Upper lobe of left lung (tissue), 4 donors: ENCODE measurements at regions not wholly inside any gene's neighbourhood (a gene's known extent, or its start where the extent isn't known, plus 50 kb on each side); places are given as distances from the start of the nearest gene placed in this dataset.

ENCODE experiments used
- CTCF ChIP-seq, 6 experiments: fragments of 450-650 bp in 4 of 6; fragments of 200-600 bp in 2 of 6; sonication (generic) in 2 of 6; IDR thresholded peaks; one replicate each; pipeline ENCODE4 v1.5.1; 2016 to 2019; ENCODE audit warnings: antibody characterized with exemption in 6 of 6
- EP300 ChIP-seq, 4 donors: sonication (generic); formaldehyde crosslinking; IDR thresholded peaks; one replicate each; pipeline ENCODE4 v1.5.1; 2017; ENCODE audit warnings: antibody characterized with exemption in 4 of 4, control low read depth in 2 of 4
- POLR2A ChIP-seq, 4 donors: fragments of 450-650 bp; IDR thresholded peaks; one replicate each; pipeline ENCODE4 v1.5.1; 2016 to 2017; ENCODE audit warnings: antibody characterized with exemption in 4 of 4, mild to moderate bottlenecking in 2 of 4
- POLR2AphosphoS5 ChIP-seq, 2 donors: sonication (generic); formaldehyde crosslinking; IDR thresholded peaks; one replicate each; pipeline ENCODE4 v1.5.1; 2017; ENCODE audit warnings: antibody characterized with exemption in 2 of 2

- TF ChIP-seq CTCF (IDR thresholded peaks at IDR 0.05) (no peak), POLR2A (IDR thresholded peaks at IDR 0.05) (no peak), POLR2AphosphoS5 (IDR thresholded peaks at IDR 0.05) (no peak), EP300 (IDR thresholded peaks at IDR 0.05) (no peak)
Observed at GRCh38 chr3:79881431-79881830, 113.6 kb upstream of the ROBO1 start.
